ENCODE measurements at regions not wholly inside any gene's neighbourhood (a gene's known extent, or its start where the extent isn't known, plus 50 kb on each side); places are given as distances from the start of the nearest gene placed in this dataset.

DNA sequence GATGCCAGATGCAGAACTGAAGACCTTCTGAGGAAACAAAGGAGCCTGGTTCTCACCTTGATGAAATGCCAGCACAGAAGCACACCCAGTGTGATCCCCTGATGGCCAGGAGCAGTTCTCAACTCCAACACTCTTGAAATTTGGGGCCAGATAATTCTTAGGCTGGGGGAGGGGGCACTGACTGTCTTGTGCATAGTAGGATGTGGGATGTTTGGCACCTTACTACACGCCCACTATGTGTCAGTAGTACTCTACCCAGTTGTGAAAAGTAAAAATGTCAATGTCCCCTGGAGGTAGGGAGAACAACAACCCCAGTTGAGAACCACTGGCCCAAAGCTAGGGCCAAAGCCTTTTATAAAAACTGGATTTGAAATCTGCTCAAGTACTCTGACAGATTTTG is 398.3 kb upstream of the ARID1B start:
- DNase-seq (ENCODE audit: low read depth) = no peak
- H3K4me3 ChIP-seq (ENCODE audit: low read depth, low read length) = no peak overlapping the region
- TF ChIP-seq MAX (IDR thresholded peaks at IDR 0.05; ENCODE audit: low read depth, low read length) = no peak
- no peak for TF ChIP-seq POLR2A (IDR thresholded peaks at IDR 0.05; ENCODE audit: extremely low read depth, insufficient read length)
- TF ChIP-seq, protein P1, sequence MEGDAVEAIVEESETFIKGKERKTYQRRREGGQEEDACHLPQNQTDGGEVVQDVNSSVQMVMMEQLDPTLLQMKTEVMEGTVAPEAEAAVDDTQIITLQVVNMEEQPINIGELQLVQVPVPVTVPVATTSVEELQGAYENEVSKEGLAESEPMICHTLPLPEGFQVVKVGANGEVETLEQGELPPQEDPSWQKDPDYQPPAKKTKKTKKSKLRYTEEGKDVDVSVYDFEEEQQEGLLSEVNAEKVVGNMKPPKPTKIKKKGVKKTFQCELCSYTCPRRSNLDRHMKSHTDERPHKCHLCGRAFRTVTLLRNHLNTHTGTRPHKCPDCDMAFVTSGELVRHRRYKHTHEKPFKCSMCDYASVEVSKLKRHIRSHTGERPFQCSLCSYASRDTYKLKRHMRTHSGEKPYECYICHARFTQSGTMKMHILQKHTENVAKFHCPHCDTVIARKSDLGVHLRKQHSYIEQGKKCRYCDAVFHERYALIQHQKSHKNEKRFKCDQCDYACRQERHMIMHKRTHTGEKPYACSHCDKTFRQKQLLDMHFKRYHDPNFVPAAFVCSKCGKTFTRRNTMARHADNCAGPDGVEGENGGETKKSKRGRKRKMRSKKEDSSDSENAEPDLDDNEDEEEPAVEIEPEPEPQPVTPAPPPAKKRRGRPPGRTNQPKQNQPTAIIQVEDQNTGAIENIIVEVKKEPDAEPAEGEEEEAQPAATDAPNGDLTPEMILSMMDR (IDR thresholded peaks at IDR 0.05; ENCODE audit: low read depth, low read length) = no peak
- no peak for TF ChIP-seq MYC (IDR thresholded peaks at IDR 0.05; ENCODE audit: low read depth, low read length)

GRCh38 chr6:156376091-156376490 is 401.1 kb upstream of the ARID1B start:
- no peak for DNase-seq (ENCODE audit: low read depth)
- TF ChIP-seq MAX (IDR thresholded peaks at IDR 0.05; ENCODE audit: low read depth, low read length) = no peak

GRCh38 chr6:156359912-156360311 is 417.3 kb upstream of the ARID1B start:
- peak; percentile 28 for DNase-seq (ENCODE audit: low read depth)
- no peak for TF ChIP-seq MYC (IDR thresholded peaks at IDR 0.05; ENCODE audit: low read depth, low read length)
- TF ChIP-seq, protein P1 (IDR thresholded peaks at IDR 0.05; ENCODE audit: low read depth, low read length) = peak; percentile 66

More at GRCh38 chr6:156376091-156376490, 401.1 kb upstream of the ARID1B start:
- H3K4me3 ChIP-seq (ENCODE audit: low read depth, low read length) = no peak overlapping the region

DNA sequence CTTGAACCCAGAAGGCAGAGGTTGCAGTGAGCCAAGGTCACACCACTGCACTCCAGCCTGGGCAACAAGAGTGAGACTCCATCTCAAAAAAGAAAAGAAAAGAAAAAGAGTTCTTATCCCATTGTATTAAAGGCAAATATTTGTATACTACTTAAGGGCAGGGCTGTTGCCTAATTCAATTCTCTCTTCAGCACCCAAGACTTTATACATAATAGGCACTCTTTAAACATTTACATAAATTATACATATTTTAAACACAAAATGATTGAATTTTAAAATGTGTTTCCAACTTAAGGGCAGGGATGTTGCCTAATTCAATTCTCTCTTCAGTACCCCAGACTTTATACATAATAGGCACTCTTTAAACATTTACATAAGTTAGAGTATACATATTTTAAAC is 424.3 kb upstream of the ARID1B start:
- TF ChIP-seq MYC (IDR thresholded peaks at IDR 0.05; ENCODE audit: low read depth, low read length) (no peak), POLR2A (IDR thresholded peaks at IDR 0.05; ENCODE audit: extremely low read depth, insufficient read length) (no peak), MAX (IDR thresholded peaks at IDR 0.05; ENCODE audit: low read depth, low read length) (no peak)
- TF ChIP-seq, protein P1 (IDR thresholded peaks at IDR 0.05; ENCODE audit: low read depth, low read length) = no peak
- no peak for DNase-seq (ENCODE audit: low read depth)

More at GRCh38 chr6:156359912-156360311, 417.3 kb upstream of the ARID1B start:
- no peak overlapping the region for H3K4me3 ChIP-seq (ENCODE audit: low read depth, low read length)

DNA sequence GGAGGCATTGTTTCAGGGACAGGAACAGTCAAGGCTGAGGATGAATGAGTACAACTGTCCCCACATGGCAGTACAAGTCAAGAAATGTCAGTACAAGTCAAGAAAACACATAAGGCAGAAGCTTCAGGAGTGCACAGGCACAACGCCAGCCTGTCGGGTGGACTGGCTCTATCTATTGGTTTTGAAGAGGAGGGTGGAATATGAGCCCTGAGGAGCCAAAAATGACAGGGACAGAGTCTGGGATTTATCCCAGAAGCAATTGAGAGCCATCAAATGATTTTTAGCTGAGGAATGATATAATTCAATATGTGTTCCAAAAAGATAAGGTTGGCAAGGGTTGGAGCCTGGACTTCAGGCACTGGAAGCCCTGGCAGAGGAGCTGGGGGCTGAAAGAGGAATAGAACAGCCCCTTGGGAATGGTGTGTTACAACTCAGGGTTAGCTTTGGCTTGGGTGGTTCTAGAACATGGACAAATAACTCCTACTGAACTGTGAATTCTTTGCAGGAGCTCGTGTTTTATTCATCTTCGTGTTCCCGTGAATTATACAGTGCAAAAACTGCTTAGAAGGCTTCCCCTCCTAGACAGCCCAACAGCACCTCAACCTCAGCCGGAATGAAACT is 425.7 kb upstream of the ARID1B start:
- H3K4me3 ChIP-seq (ENCODE audit: low read depth, low read length) = no peak overlapping the region
- DNase-seq (ENCODE audit: low read depth) = no peak
- TF ChIP-seq MAX (IDR thresholded peaks at IDR 0.05; ENCODE audit: low read depth, low read length) (no peak), POLR2A (IDR thresholded peaks at IDR 0.05; ENCODE audit: extremely low read depth, insufficient read length) (no peak), MYC (IDR thresholded peaks at IDR 0.05; ENCODE audit: low read depth, low read length) (no peak)
- TF ChIP-seq, protein P1 (IDR thresholded peaks at IDR 0.05; ENCODE audit: low read depth, low read length) = no peak

More for the DNA sequence above, 424.3 kb upstream of the ARID1B start:
- H3K4me3 ChIP-seq (ENCODE audit: low read depth, low read length) = no peak overlapping the region

- H3K4me3 ChIP-seq (ENCODE audit: low read depth, low read length) = no peak overlapping the region
- TF ChIP-seq MAX (IDR thresholded peaks at IDR 0.05; ENCODE audit: low read depth, low read length) (no peak), POLR2A (IDR thresholded peaks at IDR 0.05; ENCODE audit: extremely low read depth, insufficient read length) (no peak), MYC (IDR thresholded peaks at IDR 0.05; ENCODE audit: low read depth, low read length) (no peak)
- TF ChIP-seq, protein P1 (IDR thresholded peaks at IDR 0.05; ENCODE audit: low read depth, low read length) = no peak
These were observed 426.8 kb upstream of the ARID1B start for GRCh38 chr6:156350337-156350736.

More at GRCh38 chr6:156350337-156350736, 426.8 kb upstream of the ARID1B start:
- DNase-seq (ENCODE audit: low read depth) = no peak
